ENCODE measurements at regions not wholly inside any gene's neighbourhood (a gene's known extent, or its start where the extent isn't known, plus 50 kb on each side); places are given as distances from the start of the nearest gene placed in this dataset.

GRCh38 chr7:68613897-68614296, 984.4 kb upstream of the AUTS2 start:
- Histone ChIP-seq H3K4me2 (ENCODE audit: low read depth, low read length) (no peak overlapping the region), H2BK15ac (ENCODE audit: low read depth, low read length) (no peak overlapping the region), H3K56ac (ENCODE audit: extremely low read depth, insufficient read depth, low read length) (no peak overlapping the region), H3K27me3 (ENCODE audit: control insufficient read depth, insufficient read depth, low read length) (no peaks in the 10 kb centered on the region), H3K36me3 (ENCODE audit: control insufficient read depth, insufficient read depth, low read length) (no peaks in the 10 kb centered on the region), H2AK9ac (replicated peaks; ENCODE audit: low read depth, low read length, poor library complexity) (no peak overlapping the region), H3K4me1 (ENCODE audit: control insufficient read depth, insufficient read depth, low read length) (no peaks in the 10 kb centered on the region), H3K79me1 (ENCODE audit: low read depth in 1 of 2, low read length in 2 of 2) (no peaks in the 10 kb centered on the region), H2BK120ac (ENCODE audit: low read depth, low read length) (no peak overlapping the region), H3K27ac (ENCODE audit: insufficient read depth, low read length) (no peak overlapping the region), H4K20me1 (ENCODE audit: insufficient read depth, low read length) (no peaks in the 10 kb centered on the region), H4K5ac (ENCODE audit: low read depth, low read length) (no peak overlapping the region), H3K9ac (ENCODE audit: low read depth, low read length) (no peak overlapping the region), H4K91ac (ENCODE audit: insufficient read depth, low read depth, low read length) (no peak overlapping the region), H3K4me3 (ENCODE audit: insufficient read depth, low read depth, low read length) (no peak overlapping the region), H3K9me3 (ENCODE audit: control insufficient read depth, insufficient read depth, low read length) (peaks cover 5% of the 10 kb centered on the region; the same call in 1 of the 2 replicates), H3K9me1 (ENCODE audit: insufficient read depth, low read length) (no peaks in the 10 kb centered on the region), H2BK5ac (ENCODE audit: low read depth, low read length, poor library complexity, severe bottlenecking) (no peak overlapping the region), H2AK5ac (ENCODE audit: low read depth, low read length) (no peak overlapping the region), H3K14ac (replicated peaks; ENCODE audit: low read depth, low read length) (no peak overlapping the region), H2BK20ac (ENCODE audit: low read depth, low read length) (no peak overlapping the region), H3K4ac (ENCODE audit: low read depth, low read length) (no peak overlapping the region), H3K23ac (ENCODE audit: low read depth, low read length) (no peak overlapping the region), H2AFZ (replicated peaks; ENCODE audit: low read length, poor library complexity) (no peak overlapping the region), H4K8ac (ENCODE audit: low read depth in 2 of 2, low read length in 2 of 2) (no peak overlapping the region), H3K18ac (ENCODE audit: low read depth, low read length) (no peak overlapping the region)
- intact Hi-C loops (cut with micrococcal nuclease) = no loop called here
- no peak for TF ChIP-seq POLR2A (IDR thresholded peaks at IDR 0.05; ENCODE audit: low read depth, low read length)
- no peak for TF ChIP-seq NFE2L2 (IDR thresholded peaks at IDR 0.05; ENCODE audit: low read depth, low read length)
- TF ChIP-seq CEBPB (IDR thresholded peaks at IDR 0.05; ENCODE audit: low read depth, low read length) = no peak
- TF ChIP-seq RCOR1 (IDR thresholded peaks at IDR 0.05; ENCODE audit: insufficient replicate concordance, low read length) = no peak
- TF ChIP-seq MXI1 (IDR thresholded peaks at IDR 0.05; ENCODE audit: borderline replicate concordance, low read depth, low read length) = no peak
- TF ChIP-seq CTCF (conservative IDR thresholded peaks at IDR 0.05; ENCODE audit: low read depth, low read length) = no peak
- TF ChIP-seq FOS (IDR thresholded peaks at IDR 0.05; ENCODE audit: low read depth, low read length) = no peak
- no peak for TF ChIP-seq RAD21 (IDR thresholded peaks at IDR 0.05; ENCODE audit: low read length)
- no peak for TF ChIP-seq MAZ (IDR thresholded peaks at IDR 0.05; ENCODE audit: borderline replicate concordance, low read depth, low read length)
- TF ChIP-seq SMC3 (IDR thresholded peaks at IDR 0.05; ENCODE audit: low read depth, low read length) = no peak
- TF ChIP-seq ELK1 (IDR thresholded peaks at IDR 0.05; ENCODE audit: borderline replicate concordance, low read depth, low read length) = no peak
- no peak for TF ChIP-seq BHLHE40 (IDR thresholded peaks at IDR 0.05; ENCODE audit: low read depth, low read length)
- TF ChIP-seq RFX5 (IDR thresholded peaks at IDR 0.05; ENCODE audit: low read depth, low read length) = no peak
- TF ChIP-seq CHD1 (IDR thresholded peaks at IDR 0.05; ENCODE audit: low read depth, low read length) = no peak
- TF ChIP-seq USF2 (IDR thresholded peaks at IDR 0.05; ENCODE audit: low read depth, low read length) = no peak
- no peak for TF ChIP-seq MAFK (IDR thresholded peaks at IDR 0.05; ENCODE audit: low read depth, low read length)
- POLR2A ChIA-PET (ENCODE audit: unreplicated experiment) = no interaction called here
- ATAC-seq (ENCODE audit: low read depth) (no peak), DNase-seq (no peak)
- in situ Hi-C loops (cut with MboI; ENCODE audit: low sequenced_read_pairs) = no loop called here
- BruUV-seq (replicated peaks) = no TSS peak
- CTCF ChIA-PET = no interaction called here
- WGBS, 2 experiments (ENCODE audit: extremely low coverage in 2 of 2, insufficient read length in 1 of 2) = 0% methylated on average over 1 of the region's 4 CpGs; no CpG with 5 or more reads in 1 of the 2 experiments
- dilution Hi-C loops (cut with HindIII; ENCODE audit: low sequenced_read_pairs, unreplicated experiment) = no loop called here

Data from IMR-90 (cell line).